Left lobe of liver (tissue), 2 donors: ENCODE measurements at regions not wholly inside any gene's neighbourhood (a gene's known extent, or its start where the extent isn't known, plus 50 kb on each side); places are given as distances from the start of the nearest gene placed in this dataset.
"Not testable (repeated sequence)": the region's sequence is repeated elsewhere in the genome, so short reads cannot be mapped to it uniquely, and the experiment has no call there.

Source experiments
- ATAC-seq: fragments of 200-7000 bp; cut with Tn5 transposase; one replicate; pipeline ENCODE4 v1.9.1; 2020; ENCODE audit warnings: mild to moderate bottlenecking, moderate library complexity
- DNase-seq: peaks from one replicate; pipeline ENCODE4 v3.0.0-alpha.2; 2020; ENCODE audit warnings: low spot score
- donor health status: DM: no; HTN: no; CAD: no; lungs with moderate emphysema.
- donor health status: DM: no; HTN: yes; CAD: no.

- DNase-seq (no peak), ATAC-seq (no peak)
These were observed 889.2 kb downstream of the MCTP2 start for GRCh38 chr15:95120595-95120994.

GRCh38 chr15:95121191-95121590 lies 889.8 kb downstream of the MCTP2 start:
- no peak for ATAC-seq
- no peak for DNase-seq

GRCh38 chr15:95125803-95126202 lies 894.4 kb downstream of the MCTP2 start:
- ATAC-seq: no peak

GRCh38 chr15:95127356-95127755 lies 896.0 kb downstream of the MCTP2 start:
- no peak for ATAC-seq

More at GRCh38 chr15:95125803-95126202, 894.4 kb downstream of the MCTP2 start:
- no peak for DNase-seq

GRCh38 chr15:95129574-95129973 lies 898.2 kb downstream of the MCTP2 start:
- DNase-seq: no peak

More at GRCh38 chr15:95127356-95127755, 896.0 kb downstream of the MCTP2 start:
- no peak for DNase-seq

GRCh38 chr15:95131131-95131556 lies 899.8 kb downstream of the MCTP2 start:
- DNase-seq: no peak

More at GRCh38 chr15:95129574-95129973, 898.2 kb downstream of the MCTP2 start:
- ATAC-seq: peak; percentile 33

GRCh38 chr15:95132774-95133173 lies 901.4 kb downstream of the MCTP2 start:
- no peak for ATAC-seq
- no peak for DNase-seq

More at GRCh38 chr15:95131131-95131556, 899.8 kb downstream of the MCTP2 start:
- peak; percentile 69 for ATAC-seq

- no peak for DNase-seq
These were observed 903.2 kb downstream of the MCTP2 start for GRCh38 chr15:95134431-95135110.

GRCh38 chr15:95138604-95139270 lies 907.4 kb downstream of the MCTP2 start:
- no peak for ATAC-seq
- DNase-seq: no peak

More at GRCh38 chr15:95134431-95135110, 903.2 kb downstream of the MCTP2 start:
- ATAC-seq: no peak

GRCh38 chr15:95141486-95141885 lies 910.1 kb downstream of the MCTP2 start:
- DNase-seq: no peak
- ATAC-seq: no peak

GRCh38 chr15:95142531-95142930 lies 911.2 kb downstream of the MCTP2 start:
- ATAC-seq (no peak), DNase-seq (no peak)

- DNase-seq (no peak), ATAC-seq (no peak)
These were observed 915.1 kb downstream of the MCTP2 start for GRCh38 chr15:95146481-95146880.

- DNase-seq (no peak), ATAC-seq (no peak)
These were observed 916.8 kb downstream of the MCTP2 start for GRCh38 chr15:95148183-95148582.

GRCh38 chr15:95149036-95149435 lies 917.7 kb downstream of the MCTP2 start:
- DNase-seq: no peak
- no peak for ATAC-seq

- DNase-seq (no peak), ATAC-seq (no peak)
These were observed 918.4 kb downstream of the MCTP2 start for GRCh38 chr15:95149771-95150170.

- ATAC-seq: no peak
These were observed 919.1 kb downstream of the MCTP2 start for GRCh38 chr15:95150466-95150865.

GRCh38 chr15:95152741-95153140 lies 921.4 kb downstream of the MCTP2 start:
- ATAC-seq (no peak), DNase-seq (no peak)

More at GRCh38 chr15:95150466-95150865, 919.1 kb downstream of the MCTP2 start:
- DNase-seq: no peak

GRCh38 chr15:95153201-95153600 lies 921.8 kb downstream of the MCTP2 start:
- DNase-seq, ATAC-seq: not testable (repeated sequence)

GRCh38 chr15:95160316-95160715 lies 929.0 kb downstream of the MCTP2 start:
- ATAC-seq (no peak), DNase-seq (no peak)

- ATAC-seq: no peak
These were observed 930.7 kb downstream of the MCTP2 start for GRCh38 chr15:95162069-95162468.

GRCh38 chr15:95162531-95162930 lies 931.2 kb downstream of the MCTP2 start:
- no peak for DNase-seq
- ATAC-seq: no peak

More at GRCh38 chr15:95162069-95162468, 930.7 kb downstream of the MCTP2 start:
- no peak for DNase-seq

- ATAC-seq: no peak
- DNase-seq: no peak
These were observed 931.7 kb downstream of the MCTP2 start for GRCh38 chr15:95162967-95163531.
